ENCODE measurements at regions not wholly inside any gene's neighbourhood (a gene's known extent, or its start where the extent isn't known, plus 50 kb on each side); places are given as distances from the start of the nearest gene placed in this dataset.

DNA sequence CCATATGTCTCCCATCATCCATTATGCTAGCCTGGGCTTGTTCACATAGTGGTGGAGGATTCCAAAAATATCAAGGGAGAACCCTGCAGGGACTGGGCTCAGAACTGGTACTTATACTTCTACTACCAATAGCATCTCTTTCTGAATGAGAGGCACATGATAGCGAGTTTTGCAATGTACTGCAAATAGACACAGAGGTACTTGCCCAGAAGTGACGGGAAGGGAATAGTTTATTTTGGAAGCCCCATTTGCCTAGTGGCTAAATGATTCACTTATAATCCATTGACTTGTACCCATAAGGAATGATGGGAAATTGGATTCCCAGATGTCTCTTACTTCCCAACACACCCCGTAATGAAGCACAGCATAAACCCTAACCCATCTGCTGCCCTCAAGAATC lies 124.8 kb upstream of the ERCC4 start:
- Histone ChIP-seq H3K27ac (replicated peaks) (peak overlapping the region; percentile 12), H3K4me1 (peaks cover 27% of the 10 kb centered on the region), H3K9me3 (replicated peaks) (no peaks in the 10 kb centered on the region), H3K4me3 (no peak overlapping the region), H3K36me3 (no peaks in the 10 kb centered on the region), H3K27me3 (ENCODE audit: low read depth) (peaks cover 8% of the 10 kb centered on the region)
- no peak for DNase-seq
- intact Hi-C loops (cut with micrococcal nuclease): no loop called here
- TF ChIP-seq, protein P1, sequence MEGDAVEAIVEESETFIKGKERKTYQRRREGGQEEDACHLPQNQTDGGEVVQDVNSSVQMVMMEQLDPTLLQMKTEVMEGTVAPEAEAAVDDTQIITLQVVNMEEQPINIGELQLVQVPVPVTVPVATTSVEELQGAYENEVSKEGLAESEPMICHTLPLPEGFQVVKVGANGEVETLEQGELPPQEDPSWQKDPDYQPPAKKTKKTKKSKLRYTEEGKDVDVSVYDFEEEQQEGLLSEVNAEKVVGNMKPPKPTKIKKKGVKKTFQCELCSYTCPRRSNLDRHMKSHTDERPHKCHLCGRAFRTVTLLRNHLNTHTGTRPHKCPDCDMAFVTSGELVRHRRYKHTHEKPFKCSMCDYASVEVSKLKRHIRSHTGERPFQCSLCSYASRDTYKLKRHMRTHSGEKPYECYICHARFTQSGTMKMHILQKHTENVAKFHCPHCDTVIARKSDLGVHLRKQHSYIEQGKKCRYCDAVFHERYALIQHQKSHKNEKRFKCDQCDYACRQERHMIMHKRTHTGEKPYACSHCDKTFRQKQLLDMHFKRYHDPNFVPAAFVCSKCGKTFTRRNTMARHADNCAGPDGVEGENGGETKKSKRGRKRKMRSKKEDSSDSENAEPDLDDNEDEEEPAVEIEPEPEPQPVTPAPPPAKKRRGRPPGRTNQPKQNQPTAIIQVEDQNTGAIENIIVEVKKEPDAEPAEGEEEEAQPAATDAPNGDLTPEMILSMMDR (IDR thresholded peaks at IDR 0.05; ENCODE audit: borderline replicate concordance): no peak

DNA sequence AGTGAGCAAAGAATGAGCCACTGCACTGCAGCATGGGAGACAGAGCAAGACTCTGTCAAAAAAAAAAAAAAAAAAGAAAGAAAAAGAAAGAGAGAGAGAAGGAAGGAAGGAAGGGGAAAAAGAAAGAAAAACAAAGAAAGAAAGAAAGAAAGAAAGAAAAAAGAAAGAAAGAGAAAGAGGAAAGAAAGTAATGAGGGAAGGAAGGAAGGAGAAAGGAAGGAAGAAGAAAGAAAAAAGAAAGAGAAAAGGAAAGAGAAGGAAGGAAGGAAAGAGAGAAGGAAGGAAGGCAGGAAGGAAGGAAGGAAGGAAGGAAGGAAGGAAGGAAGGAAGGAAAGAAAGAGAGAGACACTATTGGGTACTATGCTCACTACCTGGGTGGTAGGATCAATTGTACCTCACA lies 122.2 kb upstream of the ERCC4 start:
- H3K9me3 ChIP-seq (replicated peaks): no peaks in the 10 kb centered on the region
- intact Hi-C loops (cut with micrococcal nuclease): no loop called here
- H3K27ac ChIP-seq (replicated peaks): no peak overlapping the region
- no peak overlapping the region for H3K4me3 ChIP-seq
- peaks cover 27% of the 10 kb centered on the region for H3K4me1 ChIP-seq
- H3K36me3 ChIP-seq: no peaks in the 10 kb centered on the region
- TF ChIP-seq, protein P1 (IDR thresholded peaks at IDR 0.05; ENCODE audit: borderline replicate concordance): no peak
- DNase-seq: no peak
- no peaks in the 10 kb centered on the region for H3K27me3 ChIP-seq (ENCODE audit: low read depth)

DNA sequence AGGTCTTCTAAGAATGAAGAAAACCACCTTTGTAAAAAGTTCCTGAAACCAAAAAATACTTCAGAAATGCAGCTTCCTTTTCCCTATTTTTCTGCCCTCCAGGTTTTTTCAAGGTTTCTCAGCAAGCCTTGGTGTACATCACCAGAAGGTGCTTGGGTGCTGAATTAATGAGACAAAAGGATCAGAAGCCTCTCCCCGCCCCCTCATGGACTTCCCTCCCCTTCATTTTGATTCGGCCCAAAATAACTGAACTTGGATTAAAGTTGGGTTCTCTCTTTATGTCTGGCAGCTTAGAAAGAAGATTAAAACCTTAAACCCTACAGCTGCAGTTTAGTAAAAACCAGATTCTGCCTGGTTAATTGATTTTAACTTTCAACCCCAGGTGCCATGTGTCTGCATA lies 121.7 kb upstream of the ERCC4 start:
- no peak overlapping the region for H3K27ac ChIP-seq (replicated peaks)
- no peak for DNase-seq
- TF ChIP-seq, protein P1 (IDR thresholded peaks at IDR 0.05; ENCODE audit: borderline replicate concordance): no peak
- peaks cover 25% of the 10 kb centered on the region for H3K4me1 ChIP-seq
- intact Hi-C loops (cut with micrococcal nuclease): no loop called here
- H3K27me3 ChIP-seq (ENCODE audit: low read depth): no peaks in the 10 kb centered on the region
- no peaks in the 10 kb centered on the region for H3K9me3 ChIP-seq (replicated peaks)
- H3K4me3 ChIP-seq: no peak overlapping the region
- no peaks in the 10 kb centered on the region for H3K36me3 ChIP-seq

DNA sequence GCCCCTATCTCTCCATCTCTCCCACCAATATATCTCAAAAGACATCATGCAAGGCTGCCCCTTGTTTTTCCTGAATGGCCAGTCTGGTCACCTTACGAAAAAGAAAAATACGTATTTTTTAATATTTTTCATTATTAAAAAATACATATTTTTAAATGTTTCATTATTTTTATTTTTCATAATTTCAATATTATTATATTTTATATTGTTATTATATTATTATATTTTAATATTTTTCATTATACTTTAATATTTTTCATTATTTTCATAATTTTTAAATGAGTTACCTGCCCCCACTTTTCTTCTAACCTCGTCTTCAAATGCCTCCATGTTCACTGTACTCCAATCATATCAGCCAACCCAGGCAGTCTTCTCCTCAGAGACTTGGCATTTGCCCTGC lies 116.0 kb upstream of the ERCC4 start:
- Histone ChIP-seq H3K4me3 (no peak overlapping the region), H3K4me1 (no peaks in the 10 kb centered on the region), H3K9me3 (replicated peaks) (no peaks in the 10 kb centered on the region), H3K27me3 (ENCODE audit: low read depth) (peaks cover 3% of the 10 kb centered on the region), H3K36me3 (no peaks in the 10 kb centered on the region), H3K27ac (replicated peaks) (no peak overlapping the region)
- TF ChIP-seq, protein P1 (IDR thresholded peaks at IDR 0.05; ENCODE audit: borderline replicate concordance): no peak
- intact Hi-C loops (cut with micrococcal nuclease): no loop called here
- DNase-seq: no peak

DNA sequence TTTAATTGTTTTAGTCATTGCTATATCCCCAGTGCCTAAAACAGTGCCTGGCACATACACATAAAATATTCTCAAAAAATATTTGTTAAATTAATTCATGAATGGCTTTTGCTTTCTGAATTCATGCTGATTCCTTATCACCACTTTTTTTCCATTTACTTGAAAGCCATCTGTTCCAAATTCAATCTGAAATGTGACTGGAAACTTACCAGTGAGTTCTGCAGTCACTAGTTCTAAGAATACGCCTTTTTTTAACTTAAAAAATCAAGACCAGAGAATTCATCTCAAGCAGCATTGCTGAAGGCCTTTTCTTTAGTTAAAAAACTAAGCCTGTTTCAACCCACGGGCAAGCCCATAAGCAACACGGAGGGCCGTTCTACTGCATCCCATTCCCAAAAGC lies 114.0 kb upstream of the ERCC4 start:
- intact Hi-C loops (cut with micrococcal nuclease): no loop called here
- TF ChIP-seq, protein P1 (IDR thresholded peaks at IDR 0.05; ENCODE audit: borderline replicate concordance): no peak
- H3K36me3 ChIP-seq: no peaks in the 10 kb centered on the region
- no peaks in the 10 kb centered on the region for H3K4me1 ChIP-seq
- peaks cover 15% of the 10 kb centered on the region for H3K27me3 ChIP-seq (ENCODE audit: low read depth)
- no peaks in the 10 kb centered on the region for H3K9me3 ChIP-seq (replicated peaks)
- DNase-seq: no peak
- no peak overlapping the region for H3K4me3 ChIP-seq
- H3K27ac ChIP-seq (replicated peaks): no peak overlapping the region

DNA sequence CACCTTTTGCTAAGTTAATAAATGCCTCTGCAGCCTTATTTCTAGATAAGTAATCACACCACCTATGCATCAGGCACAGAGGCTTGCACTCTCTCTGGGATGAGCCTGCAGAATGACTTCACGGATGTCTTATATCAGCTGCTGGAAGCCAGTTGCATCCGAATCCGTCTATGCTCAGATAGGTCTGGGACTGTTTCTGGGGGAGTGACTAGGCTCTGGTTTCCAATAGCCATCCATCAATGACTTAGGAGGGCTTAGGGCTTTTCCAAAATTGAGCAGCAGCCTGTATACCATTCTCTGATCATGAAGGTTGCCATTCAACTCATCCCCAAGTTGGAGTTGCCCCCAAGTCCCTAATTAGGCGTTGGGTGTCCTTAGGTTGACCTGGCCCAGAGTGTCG lies 113.3 kb upstream of the ERCC4 start:
- no peak overlapping the region for H3K27ac ChIP-seq (replicated peaks)
- no peaks in the 10 kb centered on the region for H3K36me3 ChIP-seq
- H3K27me3 ChIP-seq (ENCODE audit: low read depth): peaks cover 20% of the 10 kb centered on the region
- no peak overlapping the region for H3K4me3 ChIP-seq
- no peak for DNase-seq
- TF ChIP-seq, protein P1 (IDR thresholded peaks at IDR 0.05; ENCODE audit: borderline replicate concordance): no peak
- no peaks in the 10 kb centered on the region for H3K9me3 ChIP-seq (replicated peaks)
- intact Hi-C loops (cut with micrococcal nuclease): no loop called here
- no peaks in the 10 kb centered on the region for H3K4me1 ChIP-seq
